GM23338 (cell line): ENCODE measurements at regions not wholly inside any gene's neighbourhood (a gene's known extent, or its start where the extent isn't known, plus 50 kb on each side); places are given as distances from the start of the nearest gene placed in this dataset.

ENCODE experiments used
- ATAC-seq: fragments of 200-7000 bp; cut with Tn5 transposase; 3 replicates; pipeline ENCODE4 v1.9.1; 2020
- DNase-seq: peaks from one replicate; pipeline ENCODE4 v3.0.0-alpha.2; 2015; ENCODE audit warnings: low spot score
- H2AFZ ChIP-seq: fragments of 200-600 bp; sonication (generic); 2 replicates; pipeline ENCODE4 v1.8.0; 2016; ENCODE audit warnings: antibody characterized with exemption, mild to moderate bottlenecking, moderate library complexity
- H3F3A ChIP-seq: fragments of 200-600 bp; sonication (generic); replicated peaks from 2 replicates; pipeline ENCODE4 v1.8.0; 2017; ENCODE audit warnings: antibody characterized with exemption, mixed run types, low read depth
- H3K27ac ChIP-seq: fragments of 200-600 bp; sonication (generic); 2 replicates; pipeline ENCODE4 v1.6.1; 2016; ENCODE audit warnings: low read depth
- H3K27me3 ChIP-seq: fragments of 200-600 bp; sonication (generic); 2 replicates; pipeline ENCODE4 v1.8.0; 2016; ENCODE audit warnings: mild to moderate bottlenecking, mixed run types, moderate library complexity; ENCODE audit not compliant: insufficient read depth
- H3K36me3 ChIP-seq: fragments of 200-600 bp; sonication (generic); 2 replicates; pipeline ENCODE4 v1.8.0; 2016; ENCODE audit warnings: mild to moderate bottlenecking; ENCODE audit not compliant: insufficient read depth
- H3K4me1 ChIP-seq: fragments of 200-600 bp; sonication (generic); 2 replicates; pipeline ENCODE4 v1.8.0; 2016; ENCODE audit warnings: mild to moderate bottlenecking, moderate library complexity; ENCODE audit not compliant: insufficient read depth
- H3K4me2 ChIP-seq: fragments of 200-600 bp; sonication (generic); 2 replicates; pipeline ENCODE4 v1.7.1; 2017; ENCODE audit warnings: mixed run types
- H3K4me3 ChIP-seq: fragments of 200-600 bp; sonication (generic); 2 replicates; pipeline ENCODE4 v1.6.1; 2016; ENCODE audit warnings: mixed run types
- H3K79me2 ChIP-seq: fragments of 200-600 bp; sonication (generic); replicated peaks from 2 replicates; pipeline ENCODE4 v1.8.0; 2017; ENCODE audit warnings: mild to moderate bottlenecking; ENCODE audit not compliant: insufficient read depth
- H3K9me2 ChIP-seq: fragments of 200-600 bp; sonication (generic); 2 replicates; pipeline ENCODE4 v1.8.0; 2017; ENCODE audit not compliant: insufficient read depth
- H4K20me1 ChIP-seq: fragments of 200-600 bp; sonication (generic); replicated peaks from 2 replicates; pipeline ENCODE4 v1.8.0; 2017; ENCODE audit warnings: mild to moderate bottlenecking; ENCODE audit not compliant: insufficient read depth
- H3K27ac Mint-ChIP-seq: 2 replicates; pipeline ENCODE4 v1.8.0; 2020; ENCODE audit warnings: inconsistent platforms, mild to moderate bottlenecking, moderate library complexity, mixed read lengths
- H3K27me3 Mint-ChIP-seq: 3 replicates; pipeline ENCODE4 v1.8.0; 2022; ENCODE audit warnings: low read depth, mild to moderate bottlenecking, moderate library complexity, mixed read lengths, inconsistent platforms; ENCODE audit not compliant: insufficient read depth, poor library complexity
- H3K36me3 Mint-ChIP-seq: 3 replicates; pipeline ENCODE4 v1.8.0; 2021; ENCODE audit warnings: low read depth, mild to moderate bottlenecking, inconsistent platforms, moderate library complexity, mixed read lengths
- H3K4me1 Mint-ChIP-seq: 3 replicates; pipeline ENCODE4 v1.8.0; 2020; ENCODE audit warnings: mild to moderate bottlenecking, inconsistent platforms, mixed read lengths
- H3K4me3 Mint-ChIP-seq: 3 replicates; pipeline ENCODE4 v1.8.0; 2021; ENCODE audit warnings: moderate library complexity, mild to moderate bottlenecking, inconsistent platforms, mixed read lengths
- H3K9me3 Mint-ChIP-seq: 3 replicates; pipeline ENCODE4 v1.8.0; 2020; ENCODE audit warnings: moderate library complexity, mild to moderate bottlenecking, inconsistent platforms, mixed read lengths
- CTCF ChIP-seq, 2 experiments: fragments of 200-600 bp in 1 of 2; sonication (generic) in 1 of 2; conservative IDR thresholded peaks; 2 replicates each; pipeline versions ENCODE4 v1.5.1 to v1.6.1; 2016 to 2017; ENCODE audit warnings: antibody characterized with exemption in 2 of 2, low read depth in 2 of 2, mild to moderate bottlenecking in 2 of 2, moderate library complexity in 1 of 2
- ETS1 ChIP-seq: IDR thresholded peaks from 2 replicates; pipeline ENCODE4 v1.6.1; 2016; ENCODE audit warnings: antibody characterized with exemption
- EZH2 ChIP-seq: fragments of 200-600 bp; sonication (generic); IDR thresholded peaks from one replicate; pipeline ENCODE4 v1.8.0; 2017; ENCODE audit warnings: antibody characterized with exemption, mild to moderate bottlenecking, low read depth; ENCODE audit not compliant: unreplicated experiment
- JUNB ChIP-seq: IDR thresholded peaks from one replicate; pipeline ENCODE4 v1.6.1; 2016; ENCODE audit warnings: antibody characterized with exemption; ENCODE audit not compliant: unreplicated experiment
- REST ChIP-seq: IDR thresholded peaks from one replicate; pipeline ENCODE4 v1.6.1; 2018; ENCODE audit warnings: antibody characterized with exemption; ENCODE audit not compliant: unreplicated experiment
- STAT1 ChIP-seq: IDR thresholded peaks from one replicate; pipeline ENCODE4 v1.6.1; 2016; ENCODE audit warnings: antibody characterized with exemption; ENCODE audit not compliant: unreplicated experiment
- ZNF331 ChIP-seq: fragments of 250-450 bp; sonication (Bioruptor Pico); IDR thresholded peaks from 2 replicates; pipeline ENCODE4 v1.5.0; 2020; ENCODE audit warnings: low read depth, mild to moderate bottlenecking, moderate library complexity

- Mint-ChIP-seq H3K36me3 (peaks cover 2% of the 10 kb centered on the region; the same call in 1 of the 3 replicates), H3K4me1 (no peaks in the 10 kb centered on the region), H3K4me3 (no peak overlapping the region), H3K27ac (no peak overlapping the region), H3K27me3 (peaks cover 3% of the 10 kb centered on the region), H3K9me3 (no peaks in the 10 kb centered on the region)
- no peak overlapping the region for H3K27ac ChIP-seq
- H4K20me1 ChIP-seq: no peaks in the 10 kb centered on the region
- no peaks in the 10 kb centered on the region for H3K79me2 ChIP-seq
- H3K4me1 ChIP-seq: no peaks in the 10 kb centered on the region
- no peaks in the 10 kb centered on the region for H3K36me3 ChIP-seq
- ATAC-seq (no peak), DNase-seq (no peak)
- no peaks in the 10 kb centered on the region for H3F3A ChIP-seq
- no peaks in the 10 kb centered on the region for H3K9me2 ChIP-seq
- TF ChIP-seq JUNB (no peak), REST (no peak), STAT1 (no peak), CTCF (conservative IDR thresholded peaks at IDR 0.05; ENCODE audit: low read depth in 2 of 2) (no peak)
- H3K27me3 ChIP-seq: no peaks in the 10 kb centered on the region
- H3K4me3 ChIP-seq: no peak overlapping the region
- H2AFZ ChIP-seq: no peak overlapping the region
- no peak overlapping the region for H3K4me2 ChIP-seq
These were observed 61.2 kb downstream of the MBD3L1 start for GRCh38 chr19:8893419-8893818.

- no peaks in the 10 kb centered on the region for H3F3A ChIP-seq
- Mint-ChIP-seq H3K4me3 (no peak overlapping the region), H3K36me3 (no peaks in the 10 kb centered on the region; the same call in 2 of the 3 replicates), H3K27me3 (peaks cover 3% of the 10 kb centered on the region), H3K4me1 (no peaks in the 10 kb centered on the region), H3K27ac (no peak overlapping the region), H3K9me3 (no peaks in the 10 kb centered on the region)
- H2AFZ ChIP-seq: no peak overlapping the region
- H3K4me2 ChIP-seq: no peak overlapping the region
- H3K4me3 ChIP-seq: no peak overlapping the region
- no peak for TF ChIP-seq ZNF331 (CRISPR knock-in tag)
- TF ChIP-seq ETS1: no peak
- TF ChIP-seq EZH2: no peak
- no peak for TF ChIP-seq JUNB
- no peak for ATAC-seq
- no peaks in the 10 kb centered on the region for H3K9me2 ChIP-seq
- no peaks in the 10 kb centered on the region for H3K79me2 ChIP-seq
- H3K36me3 ChIP-seq: no peaks in the 10 kb centered on the region
- H3K27me3 ChIP-seq: no peaks in the 10 kb centered on the region
- no peak for DNase-seq
- H3K27ac ChIP-seq: no peak overlapping the region
- H3K4me1 ChIP-seq: no peaks in the 10 kb centered on the region
- H4K20me1 ChIP-seq: no peaks in the 10 kb centered on the region
These were observed 64.9 kb downstream of the MBD3L1 start for GRCh38 chr19:8897106-8897505.
